ENCODE measurements at regions not wholly inside any gene's neighbourhood (a gene's known extent, or its start where the extent isn't known, plus 50 kb on each side); places are given as distances from the start of the nearest gene placed in this dataset.
"Not testable (repeated sequence)": the region's sequence is repeated elsewhere in the genome, so short reads cannot be mapped to it uniquely, and the experiment has no call there.

GRCh38 chr9:17846948-17847655, 268.2 kb downstream of the SH3GL2 start:
- no peak for DNase-seq

- no peak for DNase-seq
Observed at GRCh38 chr9:17847908-17848307, 269.0 kb downstream of the SH3GL2 start.

GRCh38 chr9:17852108-17852507, 273.2 kb downstream of the SH3GL2 start:
- DNase-seq, result no peak

GRCh38 chr9:17854487-17854886, 275.6 kb downstream of the SH3GL2 start:
- no peak for DNase-seq

- DNase-seq, result no peak
Observed at GRCh38 chr9:17856995-17857394, 278.1 kb downstream of the SH3GL2 start.

GRCh38 chr9:17859228-17859627, 280.4 kb downstream of the SH3GL2 start:
- no peak for DNase-seq

GRCh38 chr9:17859987-17860386, 281.1 kb downstream of the SH3GL2 start:
- no peak for DNase-seq

GRCh38 chr9:17862101-17862500, 283.2 kb downstream of the SH3GL2 start:
- no peak for DNase-seq

GRCh38 chr9:17862629-17863028, 283.8 kb downstream of the SH3GL2 start:
- no peak for DNase-seq

- DNase-seq, result no peak
Observed at GRCh38 chr9:17863213-17863883, 284.5 kb downstream of the SH3GL2 start.

GRCh38 chr9:17863924-17864323, 285.1 kb downstream of the SH3GL2 start:
- DNase-seq, result no peak

- no peak for DNase-seq
Observed at GRCh38 chr9:17864951-17865350, 286.1 kb downstream of the SH3GL2 start.

GRCh38 chr9:17865881-17866280, 287.0 kb downstream of the SH3GL2 start:
- no peak for DNase-seq

GRCh38 chr9:17870722-17871121, 291.9 kb downstream of the SH3GL2 start:
- DNase-seq, result no peak

- DNase-seq, result no peak
Observed at GRCh38 chr9:17871213-17871890, 292.5 kb downstream of the SH3GL2 start.

GRCh38 chr9:17875886-17876285, 297.0 kb downstream of the SH3GL2 start:
- no peak for DNase-seq

GRCh38 chr9:17876687-17877086, 297.8 kb downstream of the SH3GL2 start:
- no peak for DNase-seq

GRCh38 chr9:17878810-17879370, 300.0 kb downstream of the SH3GL2 start:
- DNase-seq, result no peak

GRCh38 chr9:17881371-17881770, 302.5 kb downstream of the SH3GL2 start:
- DNase-seq, result no peak

- no peak for DNase-seq
Observed at GRCh38 chr9:17882688-17883594, 304.1 kb downstream of the SH3GL2 start.

GRCh38 chr9:17888066-17888465, 309.2 kb downstream of the SH3GL2 start:
- no peak for DNase-seq

GRCh38 chr9:17888964-17889363, 310.1 kb downstream of the SH3GL2 start:
- DNase-seq, result not testable (repeated sequence)
